ENCODE measurements at regions not wholly inside any gene's neighbourhood (a gene's known extent, or its start where the extent isn't known, plus 50 kb on each side); places are given as distances from the start of the nearest gene placed in this dataset.
A peak's percentile ranks its signal among the peaks of the same experiment; 100 is the strongest.

DNA sequence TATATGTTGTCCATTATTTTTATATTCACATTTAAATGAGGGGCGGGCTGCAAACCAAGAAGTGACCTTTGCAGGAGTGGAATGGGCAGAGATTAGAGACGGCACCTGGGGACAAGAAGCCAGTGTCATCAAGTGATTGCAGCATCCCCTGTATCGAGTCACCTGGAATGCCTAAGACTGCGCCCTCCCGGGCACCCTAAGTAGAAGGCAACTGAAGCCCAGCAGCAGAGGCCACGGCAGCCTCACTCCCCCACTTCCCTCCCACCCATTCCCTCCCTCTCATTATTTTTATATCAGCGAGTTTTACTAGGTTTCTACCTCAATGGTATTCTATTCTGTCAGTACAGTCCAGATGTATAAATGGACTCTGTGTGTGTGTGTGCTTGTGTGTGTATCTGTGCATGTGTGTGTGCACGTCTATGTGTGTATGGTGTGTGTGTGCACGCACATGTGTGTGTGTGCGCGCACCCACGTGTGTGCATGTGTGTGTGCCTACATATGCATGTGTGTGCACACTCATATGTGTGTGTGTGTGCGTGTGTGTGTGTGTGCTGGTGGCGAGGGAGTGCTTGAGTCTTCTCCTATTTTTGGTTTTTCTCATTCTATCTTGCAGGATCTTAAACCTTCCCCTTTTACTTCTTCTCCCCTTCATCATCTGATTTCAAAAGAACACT lies 106.8 kb upstream of the SLC66A3 start:
- DNase-seq = peak in 1 of 7 donors; percentile 10
- no peaks in the 10 kb centered on the region for H3K27me3 ChIP-seq
- no peaks in the 10 kb centered on the region for H3K9me3 ChIP-seq (replicated peaks in 1 of 3)
- H3K36me3 ChIP-seq (replicated peaks in 1 of 2) = no peaks in the 10 kb centered on the region
- 85 to 92% (median 88%) methylated on average over 13 to 14 of the region's 14 CpGs for WGBS, 4 donors
- H3K4me1 ChIP-seq (replicated peaks in 1 of 2) = no peaks in the 10 kb centered on the region
- intact Hi-C loops (cut with DNase I) = no loop called here
- H3K27ac ChIP-seq = no peak overlapping the region
- H3K4me3 ChIP-seq = no peak overlapping the region
- TF ChIP-seq, protein P1, sequence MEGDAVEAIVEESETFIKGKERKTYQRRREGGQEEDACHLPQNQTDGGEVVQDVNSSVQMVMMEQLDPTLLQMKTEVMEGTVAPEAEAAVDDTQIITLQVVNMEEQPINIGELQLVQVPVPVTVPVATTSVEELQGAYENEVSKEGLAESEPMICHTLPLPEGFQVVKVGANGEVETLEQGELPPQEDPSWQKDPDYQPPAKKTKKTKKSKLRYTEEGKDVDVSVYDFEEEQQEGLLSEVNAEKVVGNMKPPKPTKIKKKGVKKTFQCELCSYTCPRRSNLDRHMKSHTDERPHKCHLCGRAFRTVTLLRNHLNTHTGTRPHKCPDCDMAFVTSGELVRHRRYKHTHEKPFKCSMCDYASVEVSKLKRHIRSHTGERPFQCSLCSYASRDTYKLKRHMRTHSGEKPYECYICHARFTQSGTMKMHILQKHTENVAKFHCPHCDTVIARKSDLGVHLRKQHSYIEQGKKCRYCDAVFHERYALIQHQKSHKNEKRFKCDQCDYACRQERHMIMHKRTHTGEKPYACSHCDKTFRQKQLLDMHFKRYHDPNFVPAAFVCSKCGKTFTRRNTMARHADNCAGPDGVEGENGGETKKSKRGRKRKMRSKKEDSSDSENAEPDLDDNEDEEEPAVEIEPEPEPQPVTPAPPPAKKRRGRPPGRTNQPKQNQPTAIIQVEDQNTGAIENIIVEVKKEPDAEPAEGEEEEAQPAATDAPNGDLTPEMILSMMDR (IDR thresholded peaks at IDR 0.05) = no peak
- no peak for TF ChIP-seq POLR2A (IDR thresholded peaks at IDR 0.05)

DNA sequence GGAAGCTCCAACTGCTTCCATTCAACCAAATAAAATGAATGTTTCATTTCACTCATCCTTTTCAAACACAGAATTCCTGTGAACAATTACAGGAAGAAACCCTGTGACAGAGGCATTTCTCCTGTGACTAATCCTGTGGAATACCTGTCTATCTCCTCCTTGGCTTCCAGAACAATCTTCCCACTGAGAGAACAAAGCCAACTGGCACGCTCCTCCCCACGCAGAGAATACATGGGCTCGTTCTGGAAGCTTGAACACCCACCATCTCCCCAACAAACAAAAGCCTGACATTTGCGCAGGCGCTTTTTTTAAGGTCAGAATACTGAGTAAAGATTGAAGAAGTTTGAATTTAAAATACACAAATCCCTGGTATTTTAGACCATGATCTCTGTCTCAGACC lies 104.7 kb upstream of the SLC66A3 start:
- Histone ChIP-seq H3K4me3 (no peak overlapping the region), H3K27me3 (no peaks in the 10 kb centered on the region), H3K4me1 (replicated peaks in 1 of 2) (no peaks in the 10 kb centered on the region), H3K9me3 (replicated peaks in 1 of 3) (no peaks in the 10 kb centered on the region), H3K27ac (no peak overlapping the region), H3K36me3 (replicated peaks in 1 of 2) (no peaks in the 10 kb centered on the region)
- intact Hi-C loops (cut with DNase I) = no loop called here
- TF ChIP-seq, protein P1 (IDR thresholded peaks at IDR 0.05) = no peak
- TF ChIP-seq POLR2A (IDR thresholded peaks at IDR 0.05) = no peak
- 75 to 86% (median 84%) methylated on average over 5 of the region's 5 CpGs for WGBS, 4 donors
- no peak for DNase-seq

DNA sequence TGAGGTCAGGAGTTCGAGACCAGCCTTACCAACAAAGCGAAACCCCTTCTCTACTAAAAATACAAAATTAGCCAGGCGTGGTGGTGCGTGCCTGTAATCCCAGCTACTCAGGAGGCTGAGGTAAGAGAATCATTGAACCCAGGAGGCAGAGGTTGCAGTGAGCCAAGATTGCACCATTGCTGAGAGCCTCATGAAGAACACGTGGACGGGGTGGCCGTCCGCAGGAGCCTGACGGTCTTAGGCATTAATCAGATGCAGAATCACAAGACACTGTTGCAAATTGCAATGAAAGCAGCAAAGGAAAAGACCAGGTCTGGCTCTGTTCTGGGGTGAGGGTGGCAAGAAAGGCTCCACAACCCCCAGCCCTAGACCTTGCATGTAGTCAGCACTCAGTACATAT lies 104.0 kb upstream of the SLC66A3 start:
- TF ChIP-seq, protein P1 (IDR thresholded peaks at IDR 0.05) = no peak
- no peak for TF ChIP-seq POLR2A (IDR thresholded peaks at IDR 0.05)
- no peak for DNase-seq
- H3K27me3 ChIP-seq = no peaks in the 10 kb centered on the region
- no peaks in the 10 kb centered on the region for H3K36me3 ChIP-seq (replicated peaks in 1 of 2)
- intact Hi-C loops (cut with DNase I) = no loop called here
- no peaks in the 10 kb centered on the region for H3K4me1 ChIP-seq (replicated peaks in 1 of 2)
- no peaks in the 10 kb centered on the region for H3K9me3 ChIP-seq (replicated peaks in 1 of 3)
- H3K4me3 ChIP-seq = no peak overlapping the region
- WGBS, 4 donors = 82 to 96% (median 93%) methylated on average over 9 of the region's 9 CpGs
- H3K27ac ChIP-seq = no peak overlapping the region

DNA sequence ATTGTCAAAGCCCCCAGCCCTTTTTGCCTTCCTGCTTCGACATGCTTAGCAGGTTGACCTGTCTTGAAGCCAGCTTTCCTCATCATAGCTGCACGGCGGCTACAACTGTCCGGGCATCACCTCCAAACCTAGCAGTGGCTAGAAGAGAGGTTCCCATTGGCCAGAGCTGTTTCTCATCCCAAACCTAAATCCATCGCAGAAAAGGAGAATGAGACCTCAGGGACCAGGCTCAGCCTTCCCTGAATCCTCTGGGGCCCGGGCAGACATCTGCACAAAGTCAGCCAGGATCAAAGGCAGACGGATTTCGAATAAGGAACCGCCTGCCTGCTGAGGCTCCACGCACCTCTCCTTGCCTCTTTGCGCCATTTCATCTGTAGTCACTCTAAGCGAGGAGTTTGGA lies 101.7 kb upstream of the SLC66A3 start:
- no peaks in the 10 kb centered on the region for H3K36me3 ChIP-seq (replicated peaks in 1 of 2)
- no peaks in the 10 kb centered on the region for H3K4me1 ChIP-seq (replicated peaks in 1 of 2)
- H3K27ac ChIP-seq = no peak overlapping the region
- H3K4me3 ChIP-seq = no peak overlapping the region
- H3K9me3 ChIP-seq (replicated peaks in 1 of 3) = no peaks in the 10 kb centered on the region
- TF ChIP-seq POLR2A (IDR thresholded peaks at IDR 0.05) = no peak
- no peaks in the 10 kb centered on the region for H3K27me3 ChIP-seq
- intact Hi-C loops (cut with DNase I) = no loop called here
- no peak for DNase-seq
- 89 to 94% (median 91%) methylated on average over 10 to 12 of the region's 12 CpGs for WGBS, 4 donors

Data from adrenal gland (tissue), 9 donors.